ENCODE measurements at regions not wholly inside any gene's neighbourhood (a gene's known extent, or its start where the extent isn't known, plus 50 kb on each side); places are given as distances from the start of the nearest gene placed in this dataset.

GRCh38 chr11:29538339-29539036 lies 478.3 kb downstream of the KCNA4 start:
- no peak for TF ChIP-seq CTCF (IDR thresholded peaks at IDR 0.05 in 4 of 5, conservative IDR thresholded peaks at IDR 0.05 in 1 of 5)
- no peak for TF ChIP-seq POLR2A (IDR thresholded peaks at IDR 0.05)
